ENCODE measurements at regions not wholly inside any gene's neighbourhood (a gene's known extent, or its start where the extent isn't known, plus 50 kb on each side); places are given as distances from the start of the nearest gene placed in this dataset.
"Not testable (repeated sequence)": the region's sequence is repeated elsewhere in the genome, so short reads cannot be mapped to it uniquely, and the experiment has no call there.

- DNase-seq (ENCODE audit: low spot score): no peak
- no peak for ATAC-seq
Measured at GRCh38 chr5:129163810-129164378, 69.3 kb downstream of the ISOC1 start.

GRCh38 chr5:129170050-129170449 lies 75.5 kb downstream of the ISOC1 start:
- DNase-seq (ENCODE audit: low spot score) (no peak), ATAC-seq (no peak)

- DNase-seq (ENCODE audit: low spot score) (no peak), ATAC-seq (no peak)
Measured at GRCh38 chr5:129171194-129171944, 76.8 kb downstream of the ISOC1 start.

GRCh38 chr5:129172580-129172979 lies 78.0 kb downstream of the ISOC1 start:
- ATAC-seq: no peak
- DNase-seq (ENCODE audit: low spot score): no peak

GRCh38 chr5:129173771-129174170 lies 79.2 kb downstream of the ISOC1 start:
- ATAC-seq (no peak), DNase-seq (ENCODE audit: low spot score) (no peak)

GRCh38 chr5:129174480-129174879 lies 79.9 kb downstream of the ISOC1 start:
- DNase-seq (ENCODE audit: low spot score): no peak
- no peak for ATAC-seq

- no peak for ATAC-seq
- DNase-seq (ENCODE audit: low spot score): no peak
Measured at GRCh38 chr5:129177451-129177850, 82.9 kb downstream of the ISOC1 start.

- ATAC-seq: no peak
- no peak for DNase-seq (ENCODE audit: low spot score)
Measured at GRCh38 chr5:129199308-129199707, 104.8 kb downstream of the ISOC1 start.

- DNase-seq (ENCODE audit: low spot score) (no peak), ATAC-seq (no peak)
Measured at GRCh38 chr5:129204525-129204924, 110.0 kb downstream of the ISOC1 start.

GRCh38 chr5:129216001-129216400 lies 121.5 kb downstream of the ISOC1 start:
- DNase-seq (ENCODE audit: low spot score): peak; percentile 41
- no peak for ATAC-seq

- no peak for ATAC-seq
Measured at GRCh38 chr5:129217179-129217578, 122.6 kb downstream of the ISOC1 start.

GRCh38 chr5:129223178-129223577 lies 128.6 kb downstream of the ISOC1 start:
- ATAC-seq: peak; percentile 65
- no peak for DNase-seq (ENCODE audit: low spot score)

More at GRCh38 chr5:129217179-129217578, 122.6 kb downstream of the ISOC1 start:
- no peak for DNase-seq (ENCODE audit: low spot score)

- no peak for ATAC-seq
- no peak for DNase-seq (ENCODE audit: low spot score)
Measured at GRCh38 chr5:129228577-129228976, 134.0 kb downstream of the ISOC1 start.

- ATAC-seq: no peak
- DNase-seq (ENCODE audit: low spot score): no peak
Measured at GRCh38 chr5:129241755-129242154, 147.2 kb downstream of the ISOC1 start.

GRCh38 chr5:129243039-129243438 lies 148.5 kb downstream of the ISOC1 start:
- no peak for ATAC-seq
- no peak for DNase-seq (ENCODE audit: low spot score)

GRCh38 chr5:129244478-129244877 lies 149.9 kb downstream of the ISOC1 start:
- DNase-seq (ENCODE audit: low spot score) (no peak), ATAC-seq (no peak)

- no peak for DNase-seq (ENCODE audit: low spot score)
- ATAC-seq: no peak
Measured at GRCh38 chr5:129245489-129245888, 150.9 kb downstream of the ISOC1 start.

- no peak for DNase-seq (ENCODE audit: low spot score)
- ATAC-seq: no peak
Measured at GRCh38 chr5:129246088-129246487, 151.5 kb downstream of the ISOC1 start.

- ATAC-seq (no peak), DNase-seq (ENCODE audit: low spot score) (no peak)
Measured at GRCh38 chr5:129249886-129250285, 155.3 kb downstream of the ISOC1 start.

- DNase-seq (ENCODE audit: low spot score): no peak
- ATAC-seq: peak; percentile 74
Measured at GRCh38 chr5:129271308-129271707, 176.8 kb downstream of the ISOC1 start.

- ATAC-seq: no peak
- no peak for DNase-seq (ENCODE audit: low spot score)
Measured at GRCh38 chr5:129284010-129284409, 176.1 kb upstream of the ADAMTS19 start.

- not testable (repeated sequence) for DNase-seq (ENCODE audit: low spot score); ATAC-seq
Measured at GRCh38 chr5:129294216-129294615, 165.9 kb upstream of the ADAMTS19 start.

- no peak for DNase-seq (ENCODE audit: low spot score)
- no peak for ATAC-seq
Measured at GRCh38 chr5:129306725-129307124, 153.4 kb upstream of the ADAMTS19 start.
